ENCODE measurements at regions not wholly inside any gene's neighbourhood (a gene's known extent, or its start where the extent isn't known, plus 50 kb on each side); places are given as distances from the start of the nearest gene placed in this dataset.

DNA sequence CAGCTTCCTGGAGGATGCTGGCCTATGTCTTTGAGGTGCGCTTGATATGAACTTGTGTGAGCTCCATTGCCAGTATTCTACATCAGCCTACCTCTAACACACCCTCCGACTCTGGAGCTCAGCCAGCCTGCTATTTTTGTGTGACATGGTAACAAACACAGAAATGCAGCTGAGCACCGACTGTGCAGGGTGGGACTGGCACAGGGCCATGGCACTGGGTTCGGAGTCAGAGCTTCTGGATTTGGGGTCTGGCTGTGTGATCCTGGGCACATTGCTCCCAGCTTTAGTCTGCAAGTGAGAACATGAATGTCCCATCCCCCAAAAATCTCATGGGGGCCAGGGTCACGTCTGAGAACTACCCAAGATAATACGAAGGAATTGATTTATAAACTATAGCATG lies 257.2 kb upstream of the CTBP2 start:
- TF ChIP-seq, protein P1, sequence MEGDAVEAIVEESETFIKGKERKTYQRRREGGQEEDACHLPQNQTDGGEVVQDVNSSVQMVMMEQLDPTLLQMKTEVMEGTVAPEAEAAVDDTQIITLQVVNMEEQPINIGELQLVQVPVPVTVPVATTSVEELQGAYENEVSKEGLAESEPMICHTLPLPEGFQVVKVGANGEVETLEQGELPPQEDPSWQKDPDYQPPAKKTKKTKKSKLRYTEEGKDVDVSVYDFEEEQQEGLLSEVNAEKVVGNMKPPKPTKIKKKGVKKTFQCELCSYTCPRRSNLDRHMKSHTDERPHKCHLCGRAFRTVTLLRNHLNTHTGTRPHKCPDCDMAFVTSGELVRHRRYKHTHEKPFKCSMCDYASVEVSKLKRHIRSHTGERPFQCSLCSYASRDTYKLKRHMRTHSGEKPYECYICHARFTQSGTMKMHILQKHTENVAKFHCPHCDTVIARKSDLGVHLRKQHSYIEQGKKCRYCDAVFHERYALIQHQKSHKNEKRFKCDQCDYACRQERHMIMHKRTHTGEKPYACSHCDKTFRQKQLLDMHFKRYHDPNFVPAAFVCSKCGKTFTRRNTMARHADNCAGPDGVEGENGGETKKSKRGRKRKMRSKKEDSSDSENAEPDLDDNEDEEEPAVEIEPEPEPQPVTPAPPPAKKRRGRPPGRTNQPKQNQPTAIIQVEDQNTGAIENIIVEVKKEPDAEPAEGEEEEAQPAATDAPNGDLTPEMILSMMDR (IDR thresholded peaks at IDR 0.05) = no peak
- no peak for TF ChIP-seq POLR2A (IDR thresholded peaks at IDR 0.05)
- H3K36me3 ChIP-seq = no peaks in the 10 kb centered on the region
- H3K27me3 ChIP-seq = peaks cover 0 to 19% (median 4%) of the 10 kb centered on the region in 9 donors
- peaks cover 0 to 6% (median 0%) of the 10 kb centered on the region in 12 donors for H3K9me3 ChIP-seq
- ATAC-seq (no peak), DNase-seq (no peak)
- no peak overlapping the region for H3K27ac ChIP-seq
- 53 to 59% (median 56%) methylated on average over 6 of the region's 6 CpGs for WGBS, 4 donors
- H3K4me3 ChIP-seq = no peak overlapping the region
- intact Hi-C loops (cut with DNase I) = no loop called here
- no peaks in the 10 kb centered on the region for H3K4me1 ChIP-seq

DNA sequence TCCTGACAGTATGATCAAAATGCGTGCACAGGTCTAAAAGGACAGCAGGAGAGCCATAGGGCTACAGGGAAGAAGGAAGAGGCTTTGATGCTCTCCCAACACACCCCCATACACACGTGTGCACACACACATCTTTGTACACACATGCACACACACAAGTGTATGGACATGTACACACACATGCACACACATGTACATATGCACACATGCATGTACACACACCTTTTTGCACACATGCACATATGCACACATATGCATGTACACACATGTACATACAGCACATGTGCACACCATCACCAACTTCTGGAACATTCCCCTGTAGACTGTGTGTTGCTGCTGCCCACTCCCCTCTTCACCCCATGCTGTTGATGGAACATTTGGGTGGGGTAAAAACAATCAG lies 255.6 kb upstream of the CTBP2 start:
- ATAC-seq (no peak), DNase-seq (no peak)
- Histone ChIP-seq H3K36me3 (no peaks in the 10 kb centered on the region), H3K27ac (no peak overlapping the region), H3K27me3 (peaks cover 0 to 22% (median 4%) of the 10 kb centered on the region in 9 donors), H3K9me3 (peaks cover 0 to 6% (median 0%) of the 10 kb centered on the region in 12 donors), H3K4me1 (no peaks in the 10 kb centered on the region), H3K4me3 (no peak overlapping the region)
- 67 to 79% (median 71%) methylated on average over 2 of the region's 2 CpGs for WGBS, 4 donors
- intact Hi-C loops (cut with DNase I) = no loop called here
- TF ChIP-seq POLR2A (IDR thresholded peaks at IDR 0.05) = no peak
- TF ChIP-seq, protein P1 (IDR thresholded peaks at IDR 0.05) = no peak

DNA sequence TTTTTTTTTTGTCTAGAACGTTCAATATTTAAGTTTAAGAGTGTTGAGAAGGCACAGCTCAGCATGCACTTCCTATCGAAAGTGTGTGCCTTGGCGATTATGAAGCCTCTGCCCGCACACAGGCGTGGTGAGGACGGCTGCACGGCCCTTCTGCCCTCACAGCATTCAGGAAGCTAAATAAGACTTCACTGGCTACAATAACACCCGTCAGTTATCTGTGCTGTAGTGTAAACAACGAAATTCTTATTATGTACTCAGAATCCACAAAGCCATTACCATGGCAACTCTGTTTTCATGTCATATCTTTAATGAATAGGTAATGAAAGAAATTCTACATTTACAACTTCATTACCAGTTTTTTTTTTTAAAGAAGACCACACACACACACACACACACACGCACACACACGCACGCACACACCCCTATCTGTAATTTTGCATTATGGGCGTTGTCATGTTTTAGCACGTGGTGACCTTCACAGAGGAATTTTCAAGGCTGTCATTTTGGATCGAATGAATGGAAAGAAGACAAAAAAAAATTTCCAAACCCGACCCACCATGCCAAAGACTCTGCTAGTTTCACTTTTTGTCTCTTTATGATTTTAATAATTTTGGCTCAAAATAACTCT lies 254.8 kb upstream of the CTBP2 start:
- Histone ChIP-seq H3K9me3 (peaks cover 0 to 6% (median 0%) of the 10 kb centered on the region in 12 donors), H3K36me3 (no peaks in the 10 kb centered on the region), H3K4me1 (no peaks in the 10 kb centered on the region), H3K27me3 (peaks cover 0 to 23% (median 4%) of the 10 kb centered on the region in 9 donors), H3K27ac (no peak overlapping the region), H3K4me3 (no peak overlapping the region)
- TF ChIP-seq, protein P1 (IDR thresholded peaks at IDR 0.05) = no peak
- TF ChIP-seq POLR2A (IDR thresholded peaks at IDR 0.05) = no peak
- ATAC-seq = no peak
- intact Hi-C loops (cut with DNase I) = no loop called here
- WGBS, 4 donors = 51 to 60% (median 53%) methylated on average over 16 of the region's 16 CpGs
- DNase-seq = no peak

DNA sequence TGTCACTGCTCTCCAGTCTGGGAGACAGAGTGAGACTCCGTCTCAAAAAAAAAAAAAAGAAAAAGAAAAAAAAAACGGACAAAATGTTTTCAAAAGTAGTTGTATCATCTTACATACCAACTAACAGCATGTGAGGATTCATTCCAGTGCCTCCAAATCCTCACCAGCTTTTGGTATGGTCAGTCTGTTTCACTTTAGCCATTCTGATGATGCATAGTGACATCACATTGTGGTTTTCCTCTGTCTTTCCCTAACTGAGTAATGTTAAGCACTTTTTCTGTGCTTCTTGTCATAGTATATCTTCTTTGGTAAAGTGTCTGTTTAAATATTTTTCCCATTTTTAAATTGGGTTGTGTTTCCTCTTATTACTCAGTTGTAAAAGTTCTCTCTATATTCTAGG lies 251.4 kb upstream of the CTBP2 start:
- Histone ChIP-seq H3K4me1 (no peaks in the 10 kb centered on the region), H3K27ac (no peak overlapping the region), H3K36me3 (no peaks in the 10 kb centered on the region), H3K9me3 (no peaks in the 10 kb centered on the region), H3K4me3 (no peak overlapping the region), H3K27me3 (peaks cover 0 to 22% (median 4%) of the 10 kb centered on the region in 9 donors)
- no peak for DNase-seq
- 65 to 73% (median 67%) methylated on average over 2 of the region's 2 CpGs for WGBS, 4 donors
- intact Hi-C loops (cut with DNase I) = no loop called here
- TF ChIP-seq, protein P1 (IDR thresholded peaks at IDR 0.05) = no peak
- no peak for TF ChIP-seq POLR2A (IDR thresholded peaks at IDR 0.05)
- ATAC-seq = no peak
